HG03460 (cell line): ENCODE measurements at regions not wholly inside any gene's neighbourhood (a gene's known extent, or its start where the extent isn't known, plus 50 kb on each side); places are given as distances from the start of the nearest gene placed in this dataset.

Source experiments
- ATAC-seq: cut with Tn5 transposase; IDR thresholded peaks from one replicate; pipeline ENCODE4 v1.9.1; 2021; ENCODE audit not compliant: unreplicated experiment

- no peak for ATAC-seq
These were observed 63.2 kb upstream of the GSE1 start for GRCh38 chr16:85549766-85550421.

DNA sequence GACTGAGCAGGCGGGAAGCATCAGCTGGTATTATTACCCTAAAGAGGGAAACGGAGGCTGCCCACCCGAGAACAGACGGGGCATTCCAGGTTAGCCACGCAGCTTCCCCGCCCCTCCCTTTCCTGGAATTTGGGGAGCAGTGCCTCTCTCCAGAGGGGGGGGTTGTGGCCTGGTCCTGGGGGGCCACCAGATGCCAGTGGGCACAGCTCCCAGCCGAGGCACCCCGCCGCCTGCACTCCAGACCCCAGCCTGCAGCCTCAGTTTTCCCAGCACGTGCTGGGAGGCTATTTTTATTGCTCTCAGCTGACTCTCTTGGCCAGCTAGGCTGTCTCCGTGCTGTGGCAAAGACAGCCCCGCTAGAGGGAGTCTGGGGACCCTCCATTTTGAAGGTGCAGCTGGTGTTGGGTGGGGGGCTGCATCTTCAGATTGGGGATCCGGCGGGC, 62.7 kb upstream of the GSE1 start:
- no peak for ATAC-seq

- ATAC-seq, result no peak
These were observed 61.9 kb upstream of the GSE1 start for GRCh38 chr16:85550953-85551924.

DNA sequence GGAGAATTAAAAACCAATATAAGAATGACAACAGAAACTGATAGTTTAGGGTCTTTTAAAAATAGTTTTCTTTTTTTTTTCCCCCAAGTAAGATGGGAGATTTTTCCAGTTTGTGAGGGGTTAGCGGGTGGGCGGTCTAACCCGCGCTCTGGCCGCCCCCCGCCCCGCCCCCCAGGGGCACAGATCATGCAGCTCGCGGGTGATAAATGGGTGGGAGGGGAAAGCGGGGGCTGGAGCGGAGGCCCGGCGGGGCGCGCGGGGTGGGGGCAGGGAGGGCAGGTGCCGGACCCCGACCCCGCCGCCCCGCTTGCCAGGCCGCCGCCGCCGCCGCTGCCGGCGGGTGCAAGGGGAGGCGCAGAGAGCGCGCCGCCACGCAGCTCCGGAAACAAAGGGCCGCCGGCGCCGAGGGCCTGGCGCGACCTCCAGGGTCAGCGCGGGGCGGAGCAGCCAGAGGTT, 60.1 kb upstream of the GSE1 start:
- no peak for ATAC-seq

DNA sequence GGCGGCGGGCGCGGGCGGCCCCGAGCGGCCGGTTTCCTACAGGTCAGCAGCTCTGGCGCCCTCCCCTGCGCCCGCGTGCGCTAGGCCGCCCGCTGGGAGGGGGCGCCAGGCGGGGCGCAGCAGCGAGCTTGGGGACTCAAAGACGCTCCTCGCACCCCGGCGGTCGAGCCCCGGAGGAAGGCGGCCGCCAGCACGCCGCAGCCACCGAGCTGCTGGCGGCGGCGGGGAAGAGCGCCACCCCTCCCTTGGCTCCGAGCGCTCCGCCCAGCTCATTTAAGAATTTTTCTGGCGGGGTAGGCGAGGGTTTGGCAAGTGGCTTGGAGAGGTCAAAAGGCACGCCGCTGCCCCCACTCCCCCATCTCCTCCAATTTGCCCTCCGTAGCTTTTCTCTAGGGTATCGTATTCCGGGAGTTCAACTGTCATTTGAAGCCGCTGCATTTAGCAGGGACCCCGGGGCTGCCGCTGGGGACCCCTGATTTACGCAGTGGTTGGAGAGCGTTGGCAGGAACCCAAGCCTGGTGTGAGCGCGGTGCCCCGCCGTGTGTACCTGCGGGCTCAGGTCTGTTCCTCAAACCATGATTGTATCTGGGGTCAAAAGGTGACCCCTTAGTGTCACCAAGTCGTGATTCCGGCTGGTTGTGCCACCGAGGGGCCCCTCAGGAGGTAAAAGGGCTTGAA, 59.5 kb upstream of the GSE1 start:
- ATAC-seq, result peak; percentile 31

DNA sequence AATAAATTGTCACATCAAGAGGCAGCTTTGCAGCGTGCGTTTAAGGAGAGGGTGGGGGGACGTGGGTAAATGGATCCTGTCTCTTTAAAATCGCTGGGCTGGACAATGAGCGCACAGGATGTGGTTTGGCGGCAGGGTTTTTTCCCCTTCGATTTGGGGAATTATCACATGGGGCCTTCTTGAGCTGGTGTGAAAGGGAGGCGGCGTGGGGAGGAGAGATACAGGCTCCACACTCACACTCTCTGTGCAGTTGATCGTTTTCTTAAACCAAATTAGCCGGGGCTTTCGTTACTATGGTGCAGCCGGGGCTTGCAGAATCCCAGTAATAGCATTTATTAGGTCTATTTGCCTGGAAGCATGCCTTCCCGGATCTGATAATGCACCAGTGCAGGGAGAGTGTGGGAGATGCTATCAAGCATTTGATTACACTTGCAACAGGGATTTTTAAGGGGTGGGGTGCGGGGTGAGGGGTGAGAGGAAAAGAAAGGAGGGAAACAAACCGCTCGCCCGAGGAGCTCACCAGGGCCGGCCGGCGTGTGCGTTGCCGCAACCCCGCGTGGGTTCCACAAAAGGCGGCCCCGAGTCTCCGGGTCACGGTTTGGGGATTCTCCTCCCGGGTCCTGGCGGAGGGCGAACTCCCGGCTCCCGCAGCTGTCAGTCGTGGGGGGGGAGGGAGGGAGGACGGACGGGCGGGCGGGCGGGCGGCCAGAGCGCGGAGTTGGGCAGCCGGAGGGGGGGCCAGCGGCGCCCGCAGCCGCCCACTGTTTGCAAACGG, 58.8 kb upstream of the GSE1 start:
- ATAC-seq, result peak; percentile 52

DNA sequence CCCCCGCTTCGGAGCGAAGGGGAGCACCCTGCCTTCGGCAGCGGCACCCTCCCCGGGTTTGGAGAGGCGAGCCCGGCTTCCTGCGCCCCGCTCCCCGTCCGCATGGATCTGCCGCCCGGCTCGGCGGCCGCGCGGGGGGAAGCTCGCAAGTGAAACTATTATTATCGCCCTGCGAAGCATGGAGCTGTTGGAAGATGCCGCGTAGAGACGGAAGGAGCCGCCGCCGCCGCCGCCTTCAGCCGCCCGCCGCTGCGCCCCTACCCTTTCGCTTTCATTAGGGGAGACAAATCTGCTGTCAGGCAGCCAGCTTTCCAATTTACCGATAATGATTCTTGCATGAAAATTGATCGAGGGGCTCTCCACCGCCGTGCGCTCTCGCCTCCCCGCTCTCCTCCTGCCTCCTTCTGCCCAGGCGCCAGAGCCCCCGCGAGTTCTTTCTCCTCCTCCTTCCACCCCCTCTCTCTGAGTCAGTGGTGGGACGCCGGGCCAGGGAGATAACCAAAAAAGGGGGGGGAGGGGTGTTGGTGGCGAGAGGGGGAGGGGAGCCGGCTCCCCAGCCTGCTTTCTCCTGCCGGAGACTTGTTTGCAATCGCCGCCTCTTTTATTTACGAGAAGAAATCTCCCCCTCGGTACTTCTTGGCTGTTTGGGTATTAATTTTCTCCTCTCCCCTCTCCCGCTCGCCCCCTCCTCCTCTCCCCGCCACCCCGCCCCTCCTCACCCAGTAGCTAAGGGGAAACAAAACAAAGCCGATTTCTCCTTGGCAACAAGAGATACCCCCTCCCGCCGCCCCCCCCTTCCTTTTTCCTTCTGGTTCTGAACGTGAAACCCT, 58.0 kb upstream of the GSE1 start:
- ATAC-seq, result no peak

GRCh38 chr16:85555719-85556455, 57.2 kb upstream of the GSE1 start:
- ATAC-seq, result no peak

- peak; percentile 29 for ATAC-seq
These were observed 56.6 kb upstream of the GSE1 start for GRCh38 chr16:85556456-85557082.

DNA sequence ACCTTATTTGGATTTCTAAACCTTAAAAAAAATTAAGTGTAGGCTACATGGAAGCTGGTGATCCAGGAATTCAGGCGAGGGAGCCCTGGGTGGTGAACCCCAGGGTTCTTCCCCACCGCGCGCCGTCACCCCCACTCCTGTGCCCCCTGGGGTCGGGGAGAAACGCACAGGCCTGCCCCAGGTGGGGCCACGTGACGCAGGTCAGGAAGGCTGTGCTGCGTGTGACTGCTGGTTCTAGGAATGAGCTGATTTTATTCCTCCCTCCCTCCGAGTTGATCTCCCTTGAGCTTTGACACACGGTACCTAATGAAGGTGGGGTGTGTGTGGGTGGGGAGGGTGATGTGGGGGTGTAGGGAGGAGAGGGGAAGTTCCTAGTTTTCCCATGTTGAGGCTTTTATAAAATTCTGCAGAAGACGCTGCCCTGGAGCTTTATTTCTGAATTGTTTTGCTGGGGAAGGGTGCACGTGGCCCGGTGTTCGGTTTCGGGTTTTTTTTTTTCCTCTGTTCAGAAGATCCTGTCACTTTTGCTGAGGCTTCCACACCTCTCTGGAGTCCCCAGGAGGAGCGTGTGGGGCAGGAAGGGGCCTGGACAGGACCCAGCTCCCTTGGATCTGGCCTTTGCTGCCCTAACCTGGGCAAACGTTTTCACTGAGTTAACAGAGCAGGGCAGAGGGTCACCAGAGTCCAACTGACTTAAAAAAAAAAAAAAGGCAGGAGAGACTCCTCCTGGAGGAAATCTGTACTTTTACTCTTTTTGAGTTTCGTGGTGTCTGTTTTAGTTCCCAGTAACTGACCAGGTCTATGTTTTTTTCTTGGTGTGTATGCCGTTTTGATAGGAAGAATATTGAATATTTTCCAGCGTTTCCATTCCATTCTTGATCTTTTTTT, 55.8 kb upstream of the GSE1 start:
- ATAC-seq, result no peak

GRCh38 chr16:85557971-85558657, 55.0 kb upstream of the GSE1 start:
- ATAC-seq, result no peak

- no peak for ATAC-seq
These were observed 52.2 kb upstream of the GSE1 start for GRCh38 chr16:85560932-85561247.

GRCh38 chr16:85561248-85562092, 51.7 kb upstream of the GSE1 start:
- no peak for ATAC-seq

GRCh38 chr16:85562093-85562786, 50.9 kb upstream of the GSE1 start:
- ATAC-seq, result no peak

DNA sequence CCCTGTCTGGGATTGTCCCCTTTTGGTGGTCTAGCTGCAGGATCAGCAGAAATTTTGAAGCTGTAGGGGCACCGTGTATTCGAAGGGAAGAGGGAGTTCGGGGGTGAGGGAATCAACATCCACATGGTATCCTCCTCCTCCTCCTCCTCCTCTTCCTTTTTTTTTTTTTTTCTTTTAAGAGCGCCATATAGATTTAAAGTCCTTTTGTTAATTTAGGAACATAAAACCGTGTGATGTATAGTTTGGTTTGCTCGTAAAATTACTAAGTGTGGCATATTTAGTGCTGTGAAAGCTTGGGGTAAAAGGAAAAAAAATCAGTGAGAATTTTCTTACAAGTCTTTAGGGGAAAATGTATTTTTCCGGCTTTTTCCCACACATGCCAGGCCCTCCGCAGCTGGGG, 50.1 kb upstream of the GSE1 start:
- no peak for ATAC-seq
